A673 (cell line): ENCODE measurements at regions not wholly inside any gene's neighbourhood (a gene's known extent, or its start where the extent isn't known, plus 50 kb on each side); places are given as distances from the start of the nearest gene placed in this dataset.

Experiments used
- CTCF ChIP-seq: fragments of 300-800, 200-600 bp; sonication (generic); conservative IDR thresholded peaks from 2 replicates; pipeline ENCODE4 v1.5.1; 2017; ENCODE audit warnings: low read depth, mild to moderate bottlenecking, antibody characterized with exemption, low read length, moderate library complexity, mixed read lengths
- EZH2 ChIP-seq: fragments of 200-600 bp; sonication (generic); IDR thresholded peaks from 2 replicates; pipeline ENCODE4 v1.6.1; 2017; ENCODE audit warnings: borderline replicate concordance, low read depth, mild to moderate bottlenecking, mixed read lengths, antibody characterized with exemption, low read length; ENCODE audit not compliant: poor library complexity, severe bottlenecking

- TF ChIP-seq CTCF (no peak), EZH2 (no peak)
These were observed 727.6 kb upstream of the NEGR1 start for GRCh38 chr1:73009938-73010337.
